NB4 (cell line): ENCODE measurements at regions not wholly inside any gene's neighbourhood (a gene's known extent, or its start where the extent isn't known, plus 50 kb on each side); places are given as distances from the start of the nearest gene placed in this dataset.
"Not testable (repeated sequence)": the region's sequence is repeated elsewhere in the genome, so short reads cannot be mapped to it uniquely, and the experiment has no call there.

Experiments
- CTCF ChIP-seq: IDR thresholded peaks from one replicate; pipeline ENCODE4 v1.5.1; 2012; ENCODE audit warnings: low read depth, low read length
- MAX ChIP-seq: IDR thresholded peaks from 2 replicates; pipeline ENCODE4 v1.6.1; 2011; ENCODE audit warnings: low read depth, low read length

DNA sequence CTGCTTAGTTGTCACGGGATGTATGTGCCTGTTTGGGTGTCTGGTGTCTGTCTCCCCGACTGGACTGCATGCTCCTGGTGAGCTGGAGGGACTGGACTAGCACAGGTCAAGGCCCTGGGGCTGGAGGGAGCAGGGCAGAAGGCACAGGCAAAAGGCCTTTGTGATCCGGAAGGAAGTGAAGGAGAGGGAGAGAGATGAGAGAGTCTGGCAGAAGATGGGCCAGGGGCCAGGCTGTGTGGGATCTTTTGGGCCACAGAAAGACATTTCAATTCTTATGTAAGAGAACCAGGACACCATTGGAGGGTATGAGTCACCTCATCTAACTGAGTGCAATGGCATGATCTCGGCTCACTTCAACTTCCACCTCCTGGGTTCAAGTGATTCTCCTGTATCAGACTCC is 85.2 kb downstream of the ALG1L2 start:
- TF ChIP-seq MAX, CTCF: not testable (repeated sequence)
